Endothelial cell of umbilical vein (primary cell): ENCODE measurements at regions not wholly inside any gene's neighbourhood (a gene's known extent, or its start where the extent isn't known, plus 50 kb on each side); places are given as distances from the start of the nearest gene placed in this dataset.

ENCODE experiments used
- BruUV-seq: library from RNA; stranded (reverse); fragments of 400-500 nt; replicated peaks from 2 replicates; lab custom pipeline; 2021; lab: Mats Ljungman, UMichigan
- CTCF ChIA-PET: fragments of 300-600, 350-600 bp; sonication (Branson Sonifier 250); formaldehyde crosslinking; loops from one replicate; lab custom pipeline; 2021; ENCODE audit warnings: antibody characterized with exemption, inconsistent platforms; lab: Charles Lee
- POLR2A ChIA-PET: fragments of 300-600, 350-600 bp; sonication (Branson Sonifier 250); formaldehyde crosslinking; loops from one replicate; lab custom pipeline; 2021; ENCODE audit warnings: antibody characterized with exemption, inconsistent platforms; lab: Charles Lee
- DNase-seq: peaks from one replicate; pipeline ENCODE4 v3.0.0-alpha.2; 2011; ENCODE audit warnings: low read depth, low spot score
- FAIRE-seq: peaks from 2 replicates; lab custom pipeline; 2011; peaks lifted over from hg19 to GRCh38; lab: Jason Lieb, UNC
- H2AFZ ChIP-seq: 2 replicates; pipeline ENCODE4 v1.6.0; 2012; ENCODE audit warnings: low read depth, low read length, control low read depth, inconsistent platforms
- H3K27ac ChIP-seq: 2 replicates; pipeline ENCODE4 v1.5.1; 2011; ENCODE audit warnings: low read depth, mild to moderate bottlenecking, control low read depth, low read length, moderate library complexity; ENCODE audit not compliant: insufficient read depth
- H3K27me3 ChIP-seq, 2 experiments: 2 replicates each; pipeline versions ENCODE4 v1.6.0 to v1.6.1; 2011; ENCODE audit warnings: low read length in 2 of 2, mixed read lengths in 1 of 2; ENCODE audit not compliant: control insufficient read depth in 2 of 2, insufficient read depth in 2 of 2
- H3K36me3 ChIP-seq, 2 experiments: 2 replicates in 1 of 2; 3 replicates in 1 of 2; pipeline ENCODE4 v1.5.1; 2011; ENCODE audit warnings: low read length in 2 of 2, mild to moderate bottlenecking in 1 of 2, moderate library complexity in 1 of 2; ENCODE audit not compliant: control insufficient read depth in 2 of 2, insufficient read depth in 2 of 2; ENCODE audit errors: extremely low read depth in 1 of 2
- H3K4me1 ChIP-seq: 3 replicates; pipeline ENCODE4 v1.5.1; 2011; ENCODE audit warnings: mild to moderate bottlenecking, low read length; ENCODE audit not compliant: control insufficient read depth, insufficient read depth; ENCODE audit errors: extremely low read depth
- H3K4me2 ChIP-seq: 2 replicates; pipeline ENCODE4 v1.6.1; 2011; ENCODE audit warnings: low read length, control low read depth, mixed read lengths; ENCODE audit not compliant: insufficient read depth
- H3K4me3 ChIP-seq, 3 experiments: fragments of 200-600 bp in 1 of 3; sonication (generic), shearing (Covaris generic) in 1 of 3; replicated peaks in 1 of 3; 2 replicates each; pipeline ENCODE4 v1.5.1; 2011 to 2016; ENCODE audit warnings: control low read depth in 3 of 3, low read length in 3 of 3, mild to moderate bottlenecking in 2 of 3, inconsistent platforms in 1 of 3, low read depth in 1 of 3, moderate library complexity in 1 of 3; ENCODE audit not compliant: insufficient read depth in 1 of 3
- H3K79me2 ChIP-seq: 2 replicates; pipeline ENCODE4 v1.6.0; 2012; ENCODE audit warnings: low read length, inconsistent platforms; ENCODE audit not compliant: control insufficient read depth, insufficient read depth
- H3K9ac ChIP-seq: replicated peaks from 2 replicates; pipeline ENCODE3; 2011; ENCODE audit warnings: low read length, control low read depth; ENCODE audit not compliant: insufficient read depth; ENCODE audit errors: extremely low read depth
- H3K9me1 ChIP-seq: replicated peaks from 3 replicates; pipeline ENCODE4 v1.6.0; 2011; ENCODE audit warnings: mild to moderate bottlenecking, low read length; ENCODE audit not compliant: control insufficient read depth, insufficient read depth; ENCODE audit errors: extremely low read depth
- H3K9me3 ChIP-seq: replicated peaks from 2 replicates; pipeline ENCODE4 v1.5.1; 2012; ENCODE audit warnings: low read length, inconsistent platforms; ENCODE audit not compliant: control insufficient read depth, insufficient read depth
- H4K20me1 ChIP-seq: replicated peaks from 2 replicates; pipeline ENCODE3; 2011; ENCODE audit warnings: mild to moderate bottlenecking, low read length; ENCODE audit not compliant: control insufficient read depth, insufficient read depth; ENCODE audit errors: extremely low read depth
- CTCF ChIP-seq, 2 donors: IDR thresholded peaks; 1 replicate in 1 of 2; 2 replicates in 1 of 2; pipeline ENCODE4 v1.5.1; 2011; ENCODE audit warnings: low read length in 2 of 2, mild to moderate bottlenecking in 2 of 2, moderate library complexity in 2 of 2, control low read depth in 1 of 2, inconsistent platforms in 1 of 2, low read depth in 1 of 2; ENCODE audit not compliant: insufficient read depth in 1 of 2; ENCODE audit errors: extremely low read depth in 1 of 2
- EZH2 ChIP-seq: IDR thresholded peaks from 2 replicates; pipeline ENCODE4 v1.6.1; 2012; ENCODE audit warnings: borderline replicate concordance, low read depth, mild to moderate bottlenecking, moderate library complexity, low read length, inconsistent platforms; ENCODE audit not compliant: severe bottlenecking
- FOS ChIP-seq: IDR thresholded peaks from 2 replicates; pipeline ENCODE4 v1.6.1; 2011; ENCODE audit warnings: mild to moderate bottlenecking, low read length, moderate library complexity, borderline replicate concordance; ENCODE audit not compliant: insufficient read depth
- GATA2 ChIP-seq: IDR thresholded peaks from 2 replicates; pipeline ENCODE4 v1.7.0; 2011; ENCODE audit warnings: low read depth, mild to moderate bottlenecking, moderate library complexity, mixed read lengths, low read length; ENCODE audit not compliant: insufficient read length, insufficient read depth
- JUN ChIP-seq: IDR thresholded peaks from 2 replicates; pipeline ENCODE4 v1.6.1; 2011; ENCODE audit warnings: borderline replicate concordance, low read depth; ENCODE audit not compliant: insufficient read length, insufficient read depth
- MYC ChIP-seq: IDR thresholded peaks from one replicate; pipeline ENCODE4 v1.6.1; 2011; ENCODE audit warnings: mild to moderate bottlenecking, low read depth, low read length
- POLR2A ChIP-seq: IDR thresholded peaks from 2 replicates; pipeline ENCODE4 v1.6.1; 2012; ENCODE audit warnings: low read depth, mild to moderate bottlenecking, control low read depth, low read length
- POLR2AphosphoS5 ChIP-seq: IDR thresholded peaks from 2 replicates; pipeline ENCODE4 v1.6.1; 2012; ENCODE audit warnings: low read depth, mild to moderate bottlenecking, control low read depth, low read length, moderate library complexity; ENCODE audit not compliant: insufficient read depth
- dilution Hi-C: fragments of 300-500 bp; cut with MboI; formaldehyde crosslinking; loops from one replicate; pipeline ENCODE4 v1.15.0; 2019; ENCODE audit warnings: low sequenced_read_pairs; ENCODE audit not compliant: extremely low pct_ligation_motif_present
- intact Hi-C: fragments of 100-400 bp; cut with micrococcal nuclease; formaldehyde crosslinking; loops from one replicate; pipeline ENCODE4 v1.10.0; 2022
- TF ChIP-seq, protein P1 (sequence below): IDR thresholded peaks from 2 replicates; pipeline ENCODE4 v1.6.1; 2011; ENCODE audit not compliant: insufficient read depth, insufficient read length

DNA sequence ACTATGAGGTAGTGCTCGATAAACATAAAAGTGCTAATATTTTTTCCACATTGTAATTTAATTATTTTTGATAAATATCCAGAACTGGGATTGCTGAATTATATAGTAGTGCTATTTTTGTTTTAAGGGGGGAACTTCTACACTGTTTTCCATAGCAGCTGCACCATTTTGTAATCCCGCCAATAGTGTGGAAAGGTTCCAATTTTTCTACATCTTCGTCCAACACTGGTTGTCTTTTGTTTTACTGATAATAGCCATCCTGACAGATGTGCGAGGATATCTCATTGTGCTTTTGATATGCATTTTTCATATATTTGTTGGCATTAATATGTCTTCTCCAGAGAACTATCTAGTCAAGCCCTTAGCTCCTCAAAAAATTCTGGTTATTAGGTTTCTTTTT is 259.6 kb upstream of the KCNJ16 start:
- CTCF ChIA-PET: no interaction called here
- no peak for FAIRE-seq
- dilution Hi-C loops: no loop called here

More for the DNA sequence above, 259.6 kb upstream of the KCNJ16 start:
- POLR2A ChIA-PET: no interaction called here
- no peak for DNase-seq
- Histone ChIP-seq H3K9ac (no peak overlapping the region), H3K27ac (no peak overlapping the region), H3K27me3 (no peaks in the 10 kb centered on the region), H3K4me3 (no peak overlapping the region), H3K4me2 (no peak overlapping the region), H3K9me3 (no peaks in the 10 kb centered on the region), H3K79me2 (no peaks in the 10 kb centered on the region), H3K4me1 (peaks cover 11% of the 10 kb centered on the region), H4K20me1 (no peaks in the 10 kb centered on the region), H3K9me1 (no peaks in the 10 kb centered on the region), H3K36me3 (no peaks in the 10 kb centered on the region), H2AFZ (no peak overlapping the region)
- intact Hi-C loops: no loop called here
- TF ChIP-seq EZH2 (no peak), POLR2AphosphoS5 (no peak), GATA2 (no peak), MYC (no peak), JUN (no peak), FOS (no peak), POLR2A (no peak), CTCF (IDR thresholded peaks at IDR 0.05; ENCODE audit: extremely low read depth in 1 of 2, insufficient read depth in 1 of 2, low read depth in 1 of 2, low read length in 2 of 2) (no peak)
- TF ChIP-seq, protein P1, sequence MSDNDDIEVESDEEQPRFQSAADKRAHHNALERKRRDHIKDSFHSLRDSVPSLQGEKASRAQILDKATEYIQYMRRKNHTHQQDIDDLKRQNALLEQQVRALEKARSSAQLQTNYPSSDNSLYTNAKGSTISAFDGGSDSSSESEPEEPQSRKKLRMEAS: no peak
- BruUV-seq: no TSS peak
